CD4-positive, alpha-beta T cell treated with Interleukin-17A for 4 hours (primary cell): ENCODE measurements at regions not wholly inside any gene's neighbourhood (a gene's known extent, or its start where the extent isn't known, plus 50 kb on each side); places are given as distances from the start of the nearest gene placed in this dataset.
"Not testable (repeated sequence)": the region's sequence is repeated elsewhere in the genome, so short reads cannot be mapped to it uniquely, and the experiment has no call there.

Experiments used
- DNase-seq: peaks from one replicate; pipeline ENCODE4 v3.0.0-alpha.2; 2020; ENCODE audit warnings: mixed read lengths

DNA sequence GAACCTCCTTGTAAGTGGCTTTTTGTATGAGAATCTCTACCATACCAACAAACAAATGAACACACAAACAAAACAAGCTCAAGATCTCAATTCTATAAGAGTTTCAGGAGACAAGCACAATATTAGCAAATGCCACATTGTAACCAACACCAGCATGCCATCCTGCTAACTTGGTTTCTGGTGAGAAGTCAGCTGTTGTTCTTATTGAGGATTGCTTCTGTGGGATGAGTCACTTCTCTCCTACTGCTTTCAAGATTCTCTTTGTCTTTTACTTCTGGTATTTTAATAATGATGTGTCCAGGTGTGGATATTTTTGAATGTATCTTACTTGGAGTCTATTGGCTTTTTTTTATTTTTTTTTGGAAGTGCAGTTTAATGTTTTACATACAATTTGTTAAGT lies 131.7 kb downstream of the BCL2L11 start:
- no peak for DNase-seq

DNA sequence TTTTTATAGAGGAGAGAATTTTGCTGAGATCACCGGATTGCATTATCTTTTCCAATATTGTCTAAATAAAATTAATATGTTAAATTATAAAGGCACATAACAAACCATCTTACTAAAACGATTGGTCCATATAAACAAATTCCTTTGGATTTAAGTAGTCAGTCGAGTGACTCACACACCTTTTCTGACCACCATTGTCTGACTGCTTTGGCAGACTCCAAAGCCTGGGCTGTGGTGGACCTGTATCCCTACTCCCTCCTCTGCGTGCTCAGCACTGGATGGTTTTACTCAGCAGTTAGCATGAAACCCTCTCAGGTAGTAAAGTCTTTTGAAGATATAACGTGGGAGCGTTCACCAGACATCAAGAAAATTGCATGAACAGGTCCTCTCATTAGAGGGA lies 134.2 kb downstream of the BCL2L11 start:
- DNase-seq, result not testable (repeated sequence)

DNA sequence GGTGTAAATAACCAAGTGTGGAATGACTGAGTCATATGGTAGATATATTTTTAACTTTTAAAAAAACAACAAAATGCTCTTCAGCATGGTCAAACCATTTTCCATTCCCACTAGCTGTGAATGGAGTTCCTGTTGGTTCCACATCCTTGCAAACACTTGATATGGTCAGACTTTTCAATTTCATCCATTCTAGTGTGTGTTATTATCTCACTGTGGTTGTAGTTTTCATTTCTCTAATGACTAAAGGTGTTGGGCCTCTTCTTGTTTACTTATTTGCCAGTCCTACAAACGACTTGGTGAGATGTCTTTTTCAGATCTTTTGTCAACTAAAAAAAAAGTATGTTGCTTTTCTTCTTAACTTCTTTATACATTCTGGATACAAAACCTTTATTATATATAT lies 135.9 kb downstream of the BCL2L11 start:
- DNase-seq, result not testable (repeated sequence)

DNA sequence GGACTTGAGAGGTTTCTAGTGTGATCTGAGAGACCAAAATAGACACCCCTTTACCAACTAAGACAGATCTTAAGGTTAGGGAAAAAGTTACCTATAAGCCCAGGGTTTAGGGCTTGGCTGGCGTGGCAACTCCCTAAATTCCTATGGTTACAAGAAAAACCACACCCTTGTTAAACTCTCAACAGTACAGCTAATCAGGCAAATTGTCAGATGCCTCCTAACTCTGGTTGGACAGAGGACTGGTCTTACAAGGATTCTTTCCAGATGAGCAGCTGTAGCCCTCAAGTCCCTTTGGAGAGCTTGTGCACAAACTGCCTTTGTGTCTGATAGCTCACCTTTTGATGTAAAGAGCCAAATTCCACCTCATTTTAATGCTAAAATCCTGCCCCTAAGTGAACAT lies 136.9 kb downstream of the BCL2L11 start:
- DNase-seq, result not testable (repeated sequence)

DNA sequence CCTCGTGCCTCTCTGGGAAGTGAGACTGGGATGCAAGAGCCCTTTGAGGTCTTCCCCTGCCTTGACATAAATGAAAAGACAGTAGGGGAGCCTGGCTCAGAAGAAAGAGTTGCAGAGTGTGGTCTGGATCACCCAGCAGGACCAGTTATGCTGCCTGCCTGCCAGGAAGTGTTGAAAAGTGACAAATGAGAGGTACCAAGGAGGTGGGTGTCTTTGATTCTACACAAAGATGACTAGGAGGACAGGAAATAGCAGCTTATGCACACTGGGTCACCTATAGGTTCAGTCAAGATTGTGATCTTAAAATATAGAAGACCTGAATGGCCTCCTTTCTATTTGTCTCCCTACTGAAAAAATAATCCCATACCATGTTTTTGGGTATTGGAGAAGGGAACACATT lies 137.6 kb downstream of the BCL2L11 start:
- not testable (repeated sequence) for DNase-seq

DNA sequence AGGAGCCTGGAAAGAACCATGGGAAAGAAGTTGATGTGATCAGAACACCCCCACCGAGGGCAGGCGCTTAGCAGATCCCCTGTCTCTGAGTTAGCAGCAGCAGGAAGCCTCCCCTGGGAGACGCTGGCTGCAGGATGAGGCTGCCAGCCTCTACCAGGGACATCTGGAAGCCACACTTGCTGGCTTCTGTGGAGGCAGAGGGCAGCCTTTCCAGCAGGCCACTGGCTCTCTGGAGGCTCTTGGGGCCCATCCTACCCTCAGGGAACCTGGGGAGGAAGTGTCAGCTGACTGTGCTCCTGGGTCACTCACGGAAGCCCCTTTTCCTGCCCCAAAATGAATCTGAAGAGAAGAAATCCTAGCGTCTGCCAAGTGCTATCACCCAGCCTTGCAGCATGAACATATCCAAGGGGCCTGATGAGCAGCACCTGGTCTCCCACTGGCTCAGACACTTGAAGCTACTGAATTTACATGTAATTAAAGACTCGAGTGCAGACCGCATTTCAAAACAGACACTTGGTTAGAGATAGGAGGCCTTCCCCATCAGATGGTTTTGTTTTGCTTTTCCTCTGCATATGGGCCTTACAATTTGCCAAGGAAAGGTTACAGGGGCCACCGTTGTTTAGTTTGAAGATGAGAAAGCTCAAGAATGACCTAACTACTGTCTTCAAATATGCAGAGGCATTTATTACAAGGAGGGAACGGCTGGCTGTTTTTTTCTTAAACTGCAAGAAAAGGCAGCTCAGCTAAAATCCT lies 142.1 kb downstream of the BCL2L11 start:
- DNase-seq, result not testable (repeated sequence)

DNA sequence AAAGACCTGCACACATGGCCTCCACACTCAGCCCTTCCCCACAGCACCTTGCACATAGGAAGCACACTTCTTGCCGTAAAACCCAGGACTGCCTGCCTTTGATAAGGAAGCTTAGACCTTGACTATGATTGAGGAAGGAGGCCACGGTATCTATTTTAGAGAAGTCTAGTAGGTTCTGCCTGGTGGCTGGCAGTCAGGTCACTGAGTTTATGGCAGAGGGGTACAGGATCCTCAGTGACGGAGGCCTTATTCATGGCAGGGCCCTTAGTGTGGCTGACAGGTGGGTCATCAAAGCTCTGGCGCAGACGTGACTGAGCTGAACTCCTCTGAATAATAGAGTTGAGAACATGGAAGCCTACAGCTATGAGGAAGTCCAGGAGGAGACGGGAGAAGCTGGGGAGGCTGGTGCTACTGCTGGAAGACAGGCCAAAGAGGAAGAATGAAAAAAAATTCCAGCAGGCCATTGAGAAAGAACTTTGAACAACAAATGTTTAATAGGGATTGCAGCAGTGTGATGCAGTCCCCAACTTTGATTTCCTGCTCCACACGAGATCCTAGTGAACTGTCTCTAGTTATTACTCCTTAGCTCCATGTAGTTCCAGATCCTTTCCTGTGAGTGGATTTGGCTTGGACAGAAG lies 142.8 kb downstream of the BCL2L11 start:
- DNase-seq, result not testable (repeated sequence)

DNA sequence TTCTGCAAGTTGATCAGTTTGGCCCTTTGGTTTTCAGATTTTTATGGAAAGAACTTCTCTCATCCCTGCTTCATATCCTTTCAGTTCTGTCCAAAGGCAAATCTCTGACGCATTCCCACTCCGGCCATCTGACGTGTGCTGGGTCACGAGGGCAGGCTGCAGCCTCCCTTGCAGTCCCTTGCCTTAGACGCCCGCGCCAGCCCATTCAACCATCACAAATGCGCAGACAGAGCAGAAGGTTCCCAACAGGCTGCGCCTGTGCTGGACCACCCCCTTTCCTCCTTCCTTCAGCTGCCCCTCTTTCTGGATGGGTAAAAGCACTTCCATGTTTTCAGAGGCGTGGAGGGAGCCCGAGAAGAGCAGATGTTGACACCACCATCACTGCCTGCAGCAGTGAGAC lies 144.2 kb downstream of the BCL2L11 start:
- not testable (repeated sequence) for DNase-seq

DNA sequence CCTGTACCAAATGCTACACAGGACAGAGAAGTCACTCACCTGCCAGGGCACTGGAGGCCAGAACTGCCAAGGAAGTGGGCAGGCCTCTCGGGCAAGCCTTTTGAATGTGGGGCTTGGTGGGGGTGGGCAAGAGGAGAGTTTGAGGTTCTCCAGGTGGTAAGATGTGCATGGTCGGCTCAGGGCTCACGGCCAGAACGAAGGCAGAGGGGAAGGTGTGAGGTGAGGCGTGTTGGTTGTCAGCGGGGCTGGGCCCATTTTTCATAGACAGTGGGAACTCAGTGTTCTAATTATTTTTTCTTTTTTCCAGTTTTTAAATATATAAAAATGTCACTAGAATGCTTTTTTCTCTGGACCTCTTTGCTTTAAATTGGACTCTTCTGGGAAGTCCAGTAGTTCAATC lies 145.8 kb downstream of the BCL2L11 start:
- not testable (repeated sequence) for DNase-seq

DNA sequence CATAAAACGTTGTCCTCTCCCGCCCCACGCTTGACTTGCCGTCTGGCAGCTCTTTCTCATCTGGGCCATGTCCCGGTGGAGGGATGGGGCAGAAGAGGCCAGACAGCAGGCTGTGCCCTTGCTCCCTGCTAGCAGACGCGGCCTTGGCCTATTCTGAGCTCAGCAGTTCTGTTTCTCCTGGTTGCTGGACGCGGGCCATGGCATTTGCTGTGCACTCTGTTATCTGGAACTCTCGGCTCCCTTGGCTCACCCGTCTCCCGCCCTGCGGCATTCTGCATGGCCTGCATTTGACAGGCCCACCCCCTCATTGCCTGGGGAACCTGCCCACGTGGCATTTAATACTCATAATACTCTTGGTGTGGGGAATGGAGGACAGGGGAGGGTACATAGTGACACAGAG lies 146.3 kb downstream of the BCL2L11 start:
- DNase-seq, result not testable (repeated sequence)

DNA sequence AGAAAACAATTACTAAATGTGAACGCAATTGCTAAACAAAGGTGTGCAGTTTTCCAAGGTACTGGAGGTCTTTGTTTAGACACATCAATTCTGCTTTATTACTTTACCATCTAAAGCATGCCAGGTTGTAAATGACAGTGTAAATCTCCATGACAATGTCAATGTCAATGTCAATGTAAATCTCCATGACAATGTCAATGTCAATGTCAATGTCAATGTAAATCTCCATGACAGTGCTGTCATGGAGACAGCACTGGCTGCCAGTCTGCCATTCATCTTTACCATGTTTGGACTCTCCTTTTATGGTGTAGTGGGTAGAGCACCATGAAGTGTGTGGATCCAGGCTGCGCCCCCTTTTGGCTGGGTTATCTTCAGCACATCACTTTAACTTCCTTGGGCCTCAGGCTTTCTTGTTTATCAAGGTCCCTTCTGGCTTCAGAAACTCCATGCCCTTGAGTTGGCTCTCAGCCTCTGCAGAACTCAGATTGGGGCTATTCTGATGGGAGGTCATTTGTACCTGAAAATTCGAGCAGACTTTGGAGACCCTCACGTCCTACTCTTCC lies 149.1 kb downstream of the BCL2L11 start:
- not testable (repeated sequence) for DNase-seq

DNA sequence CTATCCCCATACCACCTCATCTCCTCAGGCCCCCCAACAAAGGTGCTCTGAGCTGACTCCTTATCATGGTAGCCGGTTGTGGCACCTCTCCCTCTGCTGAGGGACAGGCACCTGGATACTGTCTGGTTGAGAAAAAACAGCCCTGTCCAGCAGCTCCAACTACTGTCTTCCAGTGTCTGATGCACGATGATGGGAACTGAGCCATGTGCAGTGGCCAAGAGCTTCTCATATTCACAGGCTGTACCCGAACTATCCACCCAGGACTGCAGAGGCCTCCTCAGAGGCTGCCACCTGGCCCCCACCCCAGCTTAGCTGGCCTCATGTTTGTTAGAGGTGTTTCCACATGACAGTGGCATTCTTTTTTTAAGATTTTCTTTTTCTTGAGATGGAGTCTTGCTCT lies 149.9 kb downstream of the BCL2L11 start:
- not testable (repeated sequence) for DNase-seq

DNA sequence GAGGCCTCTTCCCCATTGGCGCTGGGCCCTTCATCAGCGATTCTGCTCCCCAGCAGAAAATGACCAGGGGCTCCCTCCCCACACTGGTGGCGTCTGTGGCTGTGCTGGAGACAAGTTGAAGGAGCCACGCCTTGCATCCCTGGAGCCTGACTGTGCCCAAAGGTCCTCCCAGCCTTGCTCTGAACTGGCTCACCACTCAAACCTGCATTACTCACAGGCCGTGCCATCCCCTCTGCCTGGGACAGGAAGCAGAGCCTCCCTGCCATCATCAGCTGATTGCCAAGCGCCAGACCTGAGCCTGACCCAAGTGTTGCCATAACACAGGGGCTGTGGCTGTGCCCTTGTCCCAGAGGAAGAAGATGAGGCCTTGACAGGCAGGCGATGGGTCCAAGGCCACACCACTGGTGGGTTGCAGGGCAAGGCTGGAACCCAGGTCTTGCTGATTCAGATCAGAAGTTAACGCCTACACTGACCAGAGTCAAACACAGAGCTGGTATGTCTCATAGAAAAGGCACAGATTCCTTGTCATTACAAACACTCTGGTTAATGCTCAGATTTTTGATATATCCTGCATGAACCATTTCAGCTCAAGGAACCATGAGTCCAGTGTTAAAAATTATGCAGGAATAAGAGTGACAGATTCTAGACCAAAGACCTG lies 151.1 kb downstream of the BCL2L11 start:
- not testable (repeated sequence) for DNase-seq

DNA sequence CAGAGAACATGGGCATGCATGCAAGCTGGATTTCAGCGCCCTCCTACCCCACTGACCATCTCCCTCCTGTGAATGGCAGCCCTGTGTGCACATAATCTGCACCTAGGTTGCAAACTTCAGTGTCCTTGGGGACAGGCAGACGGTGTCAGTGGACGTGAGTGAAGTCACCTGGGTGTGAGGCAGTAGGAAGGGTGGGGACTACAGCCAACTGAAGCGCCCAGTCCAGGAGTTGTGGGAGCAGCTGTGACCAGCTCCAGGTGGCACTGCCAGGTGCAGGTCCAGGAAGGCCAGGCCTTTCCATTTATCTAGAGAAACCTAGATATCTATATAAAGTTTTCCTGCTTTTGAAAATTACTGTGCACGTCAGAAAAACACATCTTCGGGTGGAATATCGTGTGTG lies 152.3 kb downstream of the BCL2L11 start:
- DNase-seq, result not testable (repeated sequence)

DNA sequence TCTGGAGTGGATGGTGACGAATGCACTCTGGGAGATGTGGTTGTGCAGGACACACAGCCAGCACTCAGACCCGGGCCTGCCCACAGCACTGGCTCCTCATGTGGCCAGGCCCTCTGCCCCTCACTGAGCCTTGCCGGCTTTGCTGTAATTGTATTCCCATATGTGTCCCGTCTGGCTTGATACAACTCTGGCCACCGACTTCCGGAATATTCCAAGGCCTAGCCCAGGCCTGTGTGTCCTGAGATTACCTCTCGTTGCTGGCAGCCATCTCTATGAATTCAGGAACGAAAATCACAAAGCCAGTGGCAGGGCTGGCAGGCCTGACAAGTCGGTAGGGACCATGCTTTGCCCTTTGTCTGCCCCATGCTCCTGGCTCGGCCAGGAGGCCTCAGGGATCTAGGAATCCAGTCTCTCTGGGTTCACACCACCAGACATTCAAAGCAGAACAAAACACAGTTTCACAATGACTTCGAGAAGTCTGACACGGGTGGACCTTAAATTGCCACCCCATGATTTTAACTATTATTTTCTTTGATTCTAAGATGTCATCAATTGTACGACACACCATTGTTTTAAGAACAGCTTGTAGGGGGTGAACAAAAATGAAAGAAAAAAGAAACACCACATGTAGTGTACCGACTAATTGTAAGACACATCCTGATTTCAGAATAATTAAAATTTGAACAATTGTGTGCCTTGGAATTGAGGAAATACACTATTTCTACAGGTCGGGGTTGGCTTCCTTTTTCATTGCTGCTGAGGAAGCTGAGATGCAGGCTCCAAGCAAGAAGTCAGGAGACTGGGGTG lies 154.5 kb downstream of the BCL2L11 start:
- DNase-seq, result not testable (repeated sequence)

DNA sequence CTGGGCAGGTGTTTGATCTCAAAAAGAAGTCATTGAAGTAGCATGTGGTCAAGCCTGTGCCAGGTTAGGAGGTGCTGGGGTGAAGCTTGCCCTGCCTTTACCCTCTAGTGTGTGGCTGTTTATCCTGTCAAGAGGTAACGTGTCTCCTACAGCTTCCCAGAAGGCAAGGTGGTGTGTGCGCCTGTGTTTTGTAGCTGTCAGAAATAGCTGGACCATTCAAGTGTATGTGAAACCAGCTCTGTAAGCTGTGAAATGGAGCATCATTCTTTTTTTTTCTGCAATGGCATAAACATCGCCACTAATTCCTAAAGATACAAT lies 155.1 kb downstream of the BCL2L11 start:
- DNase-seq, result not testable (repeated sequence)

DNA sequence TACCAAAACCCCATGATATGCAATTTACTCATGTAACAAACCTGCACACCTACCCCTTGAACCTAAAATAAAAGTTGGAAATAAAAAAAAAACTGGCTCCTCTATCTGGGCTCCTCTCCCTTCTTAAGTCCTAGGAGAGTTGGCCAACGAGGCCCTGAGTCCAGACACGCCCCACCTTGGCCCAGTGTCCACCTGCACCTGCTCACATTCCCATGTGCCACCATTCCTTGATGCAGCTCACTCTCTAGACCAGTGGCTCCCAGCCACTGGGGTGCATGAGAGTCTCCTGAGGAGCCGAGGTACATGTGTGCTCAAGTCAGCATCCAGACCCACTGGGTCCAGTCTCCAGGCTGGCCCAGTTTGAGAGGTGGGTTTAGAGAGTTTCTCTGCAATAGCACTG lies 157.4 kb downstream of the BCL2L11 start:
- not testable (repeated sequence) for DNase-seq

DNA sequence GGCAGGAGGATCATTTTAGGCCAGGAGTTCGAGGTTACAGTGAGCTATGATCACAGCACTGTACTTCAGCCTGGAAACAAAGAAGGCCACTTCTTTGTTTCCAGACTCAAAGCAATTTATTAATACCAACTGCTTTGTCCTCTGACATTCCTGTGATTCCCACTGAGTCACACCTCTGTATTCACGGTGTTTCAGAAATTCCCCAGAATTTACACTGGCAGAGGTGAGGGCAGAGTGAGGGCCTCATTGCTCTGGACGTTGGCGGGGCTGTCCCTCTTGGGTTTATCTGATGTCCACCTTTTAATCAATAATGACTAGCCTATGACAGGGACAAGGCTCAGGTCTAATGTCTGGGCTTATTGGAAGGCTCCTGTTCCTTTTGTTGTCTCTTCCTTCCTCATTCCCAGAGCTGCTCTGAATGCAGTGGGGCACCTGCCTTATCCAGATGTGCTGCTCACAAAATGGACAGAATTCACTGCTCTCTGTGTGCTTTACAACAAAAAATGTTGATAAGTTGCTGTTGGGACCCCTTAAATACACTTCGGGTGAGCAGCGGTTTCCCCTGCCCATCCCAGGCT lies 160.1 kb downstream of the BCL2L11 start:
- DNase-seq, result not testable (repeated sequence)

DNA sequence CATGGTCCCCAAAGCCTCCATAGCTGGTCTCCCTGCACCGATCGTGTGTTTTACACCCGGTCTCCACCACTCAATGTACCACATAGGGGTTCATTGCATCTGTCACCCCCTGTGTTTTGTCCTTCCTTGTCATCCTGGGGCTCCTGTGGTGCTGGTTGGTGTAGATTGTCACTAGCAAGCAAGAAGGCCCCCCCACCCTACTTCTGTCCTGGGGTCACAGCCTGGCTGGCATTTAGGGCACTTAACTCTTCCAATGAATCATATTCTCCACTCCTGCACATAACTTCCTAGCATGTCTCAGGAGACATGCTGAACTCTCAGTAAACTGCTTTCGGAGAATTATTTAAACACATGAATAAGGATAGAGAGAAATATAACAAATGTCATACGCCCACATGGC lies 161.4 kb downstream of the BCL2L11 start:
- not testable (repeated sequence) for DNase-seq

DNA sequence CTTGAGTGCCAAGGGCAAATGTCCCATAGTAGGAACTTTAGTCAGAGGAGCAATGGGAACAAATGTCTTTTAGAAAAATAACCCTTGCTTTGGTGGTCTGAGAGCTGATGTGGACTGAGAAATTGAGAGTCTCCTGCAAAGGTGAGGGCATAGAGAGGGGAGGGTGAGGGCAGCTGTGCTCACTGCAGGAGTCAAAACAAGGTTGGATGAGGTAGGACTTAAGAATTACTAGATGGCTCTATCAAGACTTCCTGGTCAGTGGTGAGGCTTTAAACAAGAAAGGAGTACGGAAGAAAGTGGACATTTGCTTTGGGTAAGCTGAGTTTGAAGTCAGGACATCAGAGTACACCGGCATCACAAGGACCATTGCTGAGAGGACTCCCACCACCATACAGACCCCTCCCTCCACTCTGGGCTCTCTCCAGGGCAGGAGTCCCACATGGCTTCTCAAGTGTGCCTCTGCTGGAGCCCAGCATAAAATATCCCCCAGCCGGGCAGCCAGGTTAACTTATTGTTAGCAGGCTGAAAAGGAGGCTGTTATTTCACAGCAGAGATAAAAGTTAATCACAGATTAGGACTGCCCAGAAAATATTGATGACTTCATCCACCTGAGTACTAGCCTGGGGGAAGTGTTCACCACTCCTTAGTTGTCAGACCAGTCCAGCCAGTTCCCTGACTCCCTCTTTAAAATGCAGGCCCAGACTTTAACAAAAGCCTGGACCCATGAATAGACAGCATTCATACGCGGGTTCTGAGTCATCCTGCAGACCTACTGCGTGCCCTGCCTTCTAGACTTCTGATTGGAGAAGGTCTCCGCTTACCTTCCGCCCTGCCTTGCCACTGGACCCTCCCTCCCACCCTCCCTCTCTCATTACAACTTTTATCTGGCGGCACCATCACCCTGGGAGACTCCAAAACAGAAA lies 167.2 kb downstream of the BCL2L11 start:
- not testable (repeated sequence) for DNase-seq

DNA sequence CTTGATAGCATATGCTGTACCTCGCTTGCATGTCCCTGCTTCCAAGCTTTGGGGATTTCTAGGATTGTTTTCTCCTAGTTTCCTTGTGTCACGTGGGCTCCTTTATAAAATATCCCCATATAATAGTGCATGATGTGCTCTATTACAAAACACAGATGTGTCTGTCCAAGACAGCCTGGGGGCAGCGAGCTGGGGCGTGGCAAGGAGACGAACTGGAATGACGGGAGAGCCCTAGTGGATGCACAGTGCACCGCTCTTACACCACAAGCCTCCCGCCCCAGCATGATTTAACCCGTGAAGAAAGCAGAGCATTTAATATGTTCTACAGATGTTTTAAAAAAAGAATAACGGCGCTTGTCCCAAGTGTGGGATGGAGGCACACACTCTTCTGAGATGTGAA lies 169.7 kb downstream of the BCL2L11 start:
- DNase-seq, result not testable (repeated sequence)
